H7 (cell line): ENCODE measurements at regions not wholly inside any gene's neighbourhood (a gene's known extent, or its start where the extent isn't known, plus 50 kb on each side); places are given as distances from the start of the nearest gene placed in this dataset.

Source experiments
- DNase-seq: peaks from one replicate; pipeline ENCODE4 v3.0.0; 2012
- H3K27me3 ChIP-seq: 2 replicates; pipeline ENCODE4 v1.6.0; 2011; ENCODE audit warnings: mild to moderate bottlenecking, low read length; ENCODE audit not compliant: control insufficient read depth, insufficient read depth
- H3K36me3 ChIP-seq: replicated peaks from 2 replicates; pipeline ENCODE4 v1.5.1; 2011; ENCODE audit warnings: low read length; ENCODE audit not compliant: control insufficient read depth, insufficient read depth
- H3K4me3 ChIP-seq: 2 replicates; pipeline ENCODE4 v1.5.1; 2011; ENCODE audit warnings: low read depth, mild to moderate bottlenecking, control low read depth, low read length, moderate library complexity; ENCODE audit not compliant: insufficient read depth

- Histone ChIP-seq H3K4me3 (no peak overlapping the region), H3K27me3 (no peaks in the 10 kb centered on the region), H3K36me3 (no peaks in the 10 kb centered on the region)
- DNase-seq = no peak
Observed at GRCh38 chr18:54740136-54740846, 88.0 kb upstream of the RAB27B start.

GRCh38 chr18:54742120-54742519 lies 86.2 kb upstream of the RAB27B start:
- H3K27me3 ChIP-seq = no peaks in the 10 kb centered on the region
- no peaks in the 10 kb centered on the region for H3K36me3 ChIP-seq
- DNase-seq = no peak
- no peak overlapping the region for H3K4me3 ChIP-seq

- DNase-seq = no peak
- Histone ChIP-seq H3K36me3 (no peaks in the 10 kb centered on the region), H3K27me3 (no peaks in the 10 kb centered on the region), H3K4me3 (no peak overlapping the region)
Observed at GRCh38 chr18:54742659-54743604, 85.3 kb upstream of the RAB27B start.

GRCh38 chr18:54743605-54743995 lies 84.7 kb upstream of the RAB27B start:
- no peaks in the 10 kb centered on the region for H3K36me3 ChIP-seq
- H3K4me3 ChIP-seq = no peak overlapping the region
- no peak for DNase-seq
- H3K27me3 ChIP-seq = no peaks in the 10 kb centered on the region

DNA sequence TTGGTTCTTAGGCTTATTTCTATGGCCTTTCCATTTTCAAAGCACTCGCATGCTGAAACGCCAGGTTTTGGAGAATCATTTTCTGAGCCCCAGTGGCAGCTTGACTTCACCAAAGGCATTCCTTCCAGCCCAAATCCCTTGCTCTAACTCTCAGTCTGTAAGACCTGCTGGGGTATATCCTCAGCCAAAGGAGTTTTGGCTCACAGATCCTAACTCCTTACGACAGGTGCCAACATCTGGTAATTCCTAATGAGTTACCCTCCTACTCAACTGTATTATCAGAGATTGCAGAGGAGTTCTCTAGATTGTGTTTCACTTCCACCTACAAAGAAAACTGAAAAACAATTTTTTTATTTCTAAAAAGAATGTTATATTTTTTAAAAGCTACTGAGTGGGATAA lies 79.0 kb upstream of the RAB27B start:
- Histone ChIP-seq H3K4me3 (no peak overlapping the region), H3K36me3 (no peaks in the 10 kb centered on the region), H3K27me3 (no peaks in the 10 kb centered on the region)
- no peak for DNase-seq

- no peak for DNase-seq
- Histone ChIP-seq H3K4me3 (no peak overlapping the region), H3K36me3 (no peaks in the 10 kb centered on the region), H3K27me3 (no peaks in the 10 kb centered on the region)
Observed at GRCh38 chr18:54750350-54750749, 77.9 kb upstream of the RAB27B start.

DNA sequence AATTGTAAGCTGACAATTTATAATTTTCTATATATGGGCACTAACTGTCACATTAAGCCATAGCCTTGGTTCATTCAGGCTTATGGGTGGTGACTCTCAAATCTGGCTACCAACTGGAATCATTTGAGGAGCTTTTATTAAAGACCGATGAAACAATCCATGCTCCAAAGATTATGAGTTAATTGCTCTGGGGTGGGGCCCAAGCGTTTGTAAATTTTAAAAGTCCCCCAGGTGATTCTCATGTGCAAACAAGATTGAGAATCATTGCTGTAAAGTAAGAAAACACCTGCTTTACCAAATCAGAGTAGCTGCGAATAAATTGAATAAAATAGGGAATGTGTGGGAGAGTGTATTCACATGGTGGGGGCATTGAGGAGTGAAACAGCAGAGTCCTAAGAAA lies 76.1 kb upstream of the RAB27B start:
- no peak for DNase-seq
- Histone ChIP-seq H3K27me3 (no peaks in the 10 kb centered on the region), H3K4me3 (no peak overlapping the region), H3K36me3 (no peaks in the 10 kb centered on the region)

- no peaks in the 10 kb centered on the region for H3K27me3 ChIP-seq
- no peak overlapping the region for H3K4me3 ChIP-seq
- DNase-seq = no peak
- no peaks in the 10 kb centered on the region for H3K36me3 ChIP-seq
Observed at GRCh38 chr18:54755456-54755855, 72.8 kb upstream of the RAB27B start.

DNA sequence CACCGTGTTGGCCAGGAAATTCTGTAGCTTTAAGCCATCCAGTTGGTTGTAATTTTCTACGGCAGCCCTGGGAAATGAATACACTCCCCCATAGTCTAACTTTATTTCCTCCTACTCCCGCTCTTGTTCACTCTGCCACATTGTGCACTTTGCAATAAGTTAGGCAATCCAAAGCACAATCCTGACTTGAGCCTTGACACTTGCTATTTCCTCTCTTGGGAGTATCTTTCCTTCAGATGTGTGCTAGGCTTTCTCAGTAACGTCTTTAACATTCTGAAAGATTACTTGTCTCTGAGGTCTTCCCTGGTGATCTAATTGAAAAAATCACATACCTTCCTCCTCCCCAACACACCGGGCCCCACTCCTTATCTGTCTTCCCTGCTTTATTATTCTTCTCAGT lies 65.9 kb upstream of the RAB27B start:
- no peaks in the 10 kb centered on the region for H3K27me3 ChIP-seq

DNA sequence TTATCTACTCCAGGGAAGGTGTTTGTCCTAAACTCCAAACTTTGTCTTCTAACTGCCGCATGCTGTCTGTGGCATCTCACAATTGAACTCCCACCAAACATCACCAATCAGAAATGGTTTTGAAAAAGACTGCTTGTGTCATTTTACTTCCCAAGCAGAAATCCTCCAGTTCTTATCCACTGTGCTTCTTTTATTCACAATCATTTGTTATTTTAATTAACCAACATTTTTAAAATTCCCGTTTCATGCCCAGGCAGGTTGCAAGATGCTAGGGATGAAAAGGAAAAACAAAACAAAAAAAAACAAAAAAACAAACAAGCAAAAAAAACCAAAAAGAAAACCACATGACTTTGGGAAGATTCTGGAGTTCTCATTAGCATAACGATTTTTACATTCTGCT lies 63.5 kb upstream of the RAB27B start:
- Histone ChIP-seq H3K27me3 (no peaks in the 10 kb centered on the region), H3K36me3 (no peaks in the 10 kb centered on the region), H3K4me3 (no peak overlapping the region)
- DNase-seq = no peak

More for the DNA sequence above, 65.9 kb upstream of the RAB27B start:
- Histone ChIP-seq H3K36me3 (no peaks in the 10 kb centered on the region), H3K4me3 (no peak overlapping the region)
- no peak for DNase-seq

- no peak for DNase-seq
Observed at GRCh38 chr18:54765636-54766375, 62.5 kb upstream of the RAB27B start.

DNA sequence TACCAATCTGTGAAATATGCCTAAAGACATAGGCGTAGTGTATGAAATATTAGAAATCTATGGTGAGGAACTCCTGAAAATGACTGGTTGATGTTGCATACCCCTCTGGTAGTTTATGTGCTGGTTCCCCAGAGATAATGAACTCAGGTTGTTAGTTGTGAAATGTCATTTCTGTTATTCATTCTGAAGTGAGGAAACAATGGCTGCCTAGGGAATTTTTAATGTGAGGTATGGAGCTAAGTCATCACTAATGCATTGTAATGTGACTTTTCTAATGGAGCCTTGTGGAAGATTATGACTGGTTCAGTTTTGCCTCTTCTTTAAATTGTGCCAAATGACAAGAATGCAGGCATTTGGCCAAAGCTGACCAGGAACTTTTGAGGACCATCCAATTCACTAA lies 61.6 kb upstream of the RAB27B start:
- Histone ChIP-seq H3K27me3 (no peaks in the 10 kb centered on the region), H3K36me3 (no peaks in the 10 kb centered on the region), H3K4me3 (no peak overlapping the region)
- no peak for DNase-seq

More at GRCh38 chr18:54765636-54766375, 62.5 kb upstream of the RAB27B start:
- H3K27me3 ChIP-seq = no peaks in the 10 kb centered on the region
- H3K36me3 ChIP-seq = no peaks in the 10 kb centered on the region
- H3K4me3 ChIP-seq = no peak overlapping the region

GRCh38 chr18:54767098-54767497 lies 61.2 kb upstream of the RAB27B start:
- H3K4me3 ChIP-seq = no peak overlapping the region
- H3K27me3 ChIP-seq = no peaks in the 10 kb centered on the region
- no peaks in the 10 kb centered on the region for H3K36me3 ChIP-seq
- DNase-seq = no peak

DNA sequence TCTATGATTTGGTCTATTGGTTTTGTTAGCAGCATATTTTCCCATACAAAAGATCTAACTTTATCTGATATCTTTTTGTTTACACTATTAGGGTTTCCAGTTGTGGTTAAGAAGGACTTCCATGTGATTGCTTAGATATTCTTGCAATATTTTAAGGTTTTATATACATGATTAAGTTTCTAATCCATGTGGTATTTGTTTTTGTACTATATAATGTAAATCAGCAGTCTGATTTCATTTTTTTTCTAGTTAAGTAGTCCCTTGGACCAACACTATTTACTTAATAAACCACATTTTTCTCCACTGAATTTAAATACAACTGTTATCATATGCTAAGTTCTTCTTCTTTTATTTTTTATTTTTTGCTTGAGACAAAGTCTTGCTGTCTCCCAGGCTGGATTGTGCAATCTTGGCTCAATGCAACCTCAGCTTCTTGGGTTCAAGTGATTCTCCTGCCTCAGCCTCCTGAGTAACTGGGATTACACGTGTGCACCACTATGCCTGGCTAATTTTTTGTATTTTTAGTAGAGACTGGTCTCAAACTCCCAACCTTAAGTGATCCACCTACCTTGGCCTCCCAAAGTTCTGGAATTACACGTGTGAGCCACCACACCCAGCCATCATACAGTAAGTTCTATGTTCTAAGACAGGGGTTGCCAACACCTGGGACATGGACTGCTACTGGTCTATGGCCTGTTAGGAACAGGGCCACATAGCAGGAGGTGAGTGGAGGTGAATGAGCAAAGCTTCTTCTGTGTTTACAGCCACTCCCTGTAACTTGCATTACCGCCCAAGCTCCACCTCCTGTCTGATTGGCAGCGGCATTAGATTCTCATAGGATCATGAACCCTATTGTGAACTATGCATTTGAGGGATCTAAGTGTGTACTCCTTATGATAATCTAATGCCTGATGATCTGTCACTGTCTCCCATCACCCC lies 58.5 kb upstream of the RAB27B start:
- H3K4me3 ChIP-seq = no peak overlapping the region
- no peaks in the 10 kb centered on the region for H3K27me3 ChIP-seq
- no peaks in the 10 kb centered on the region for H3K36me3 ChIP-seq
- no peak for DNase-seq
